ENCODE measurements at regions not wholly inside any gene's neighbourhood (a gene's known extent, or its start where the extent isn't known, plus 50 kb on each side); places are given as distances from the start of the nearest gene placed in this dataset.

DNA sequence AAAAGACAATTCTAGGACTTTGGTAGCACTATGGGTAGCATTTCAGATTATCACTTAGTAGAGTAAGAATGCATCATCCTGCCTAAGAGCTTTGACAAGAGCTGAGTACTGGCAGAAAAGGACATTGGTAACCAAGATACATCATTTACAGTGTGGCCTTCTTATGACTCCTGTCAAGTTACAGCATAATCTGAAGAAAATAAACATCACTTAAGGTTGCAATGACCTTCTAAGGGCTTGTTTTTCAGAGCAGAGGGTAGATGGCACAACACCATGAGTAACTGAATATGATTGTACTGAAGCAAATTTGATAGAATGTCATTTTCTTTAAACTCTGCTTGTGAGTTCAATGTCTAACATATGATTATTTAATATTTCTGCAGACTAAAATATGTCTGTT is 822.6 kb downstream of the TBC1D32 start:
- no peaks in the 10 kb centered on the region for H3K4me1 ChIP-seq
- H3K4me3 ChIP-seq = no peak overlapping the region
- no peaks in the 10 kb centered on the region for H3K36me3 ChIP-seq
- no peak overlapping the region for H3K27ac ChIP-seq
- H3K9me3 ChIP-seq = no peaks in the 10 kb centered on the region
- TF ChIP-seq, protein P1, sequence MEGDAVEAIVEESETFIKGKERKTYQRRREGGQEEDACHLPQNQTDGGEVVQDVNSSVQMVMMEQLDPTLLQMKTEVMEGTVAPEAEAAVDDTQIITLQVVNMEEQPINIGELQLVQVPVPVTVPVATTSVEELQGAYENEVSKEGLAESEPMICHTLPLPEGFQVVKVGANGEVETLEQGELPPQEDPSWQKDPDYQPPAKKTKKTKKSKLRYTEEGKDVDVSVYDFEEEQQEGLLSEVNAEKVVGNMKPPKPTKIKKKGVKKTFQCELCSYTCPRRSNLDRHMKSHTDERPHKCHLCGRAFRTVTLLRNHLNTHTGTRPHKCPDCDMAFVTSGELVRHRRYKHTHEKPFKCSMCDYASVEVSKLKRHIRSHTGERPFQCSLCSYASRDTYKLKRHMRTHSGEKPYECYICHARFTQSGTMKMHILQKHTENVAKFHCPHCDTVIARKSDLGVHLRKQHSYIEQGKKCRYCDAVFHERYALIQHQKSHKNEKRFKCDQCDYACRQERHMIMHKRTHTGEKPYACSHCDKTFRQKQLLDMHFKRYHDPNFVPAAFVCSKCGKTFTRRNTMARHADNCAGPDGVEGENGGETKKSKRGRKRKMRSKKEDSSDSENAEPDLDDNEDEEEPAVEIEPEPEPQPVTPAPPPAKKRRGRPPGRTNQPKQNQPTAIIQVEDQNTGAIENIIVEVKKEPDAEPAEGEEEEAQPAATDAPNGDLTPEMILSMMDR (IDR thresholded peaks at IDR 0.05) = no peak
- H3K27me3 ChIP-seq = no peaks in the 10 kb centered on the region
- intact Hi-C loops (cut with DNase I; ENCODE audit: low total_unique reads) = no loop called here
- no peak for DNase-seq

DNA sequence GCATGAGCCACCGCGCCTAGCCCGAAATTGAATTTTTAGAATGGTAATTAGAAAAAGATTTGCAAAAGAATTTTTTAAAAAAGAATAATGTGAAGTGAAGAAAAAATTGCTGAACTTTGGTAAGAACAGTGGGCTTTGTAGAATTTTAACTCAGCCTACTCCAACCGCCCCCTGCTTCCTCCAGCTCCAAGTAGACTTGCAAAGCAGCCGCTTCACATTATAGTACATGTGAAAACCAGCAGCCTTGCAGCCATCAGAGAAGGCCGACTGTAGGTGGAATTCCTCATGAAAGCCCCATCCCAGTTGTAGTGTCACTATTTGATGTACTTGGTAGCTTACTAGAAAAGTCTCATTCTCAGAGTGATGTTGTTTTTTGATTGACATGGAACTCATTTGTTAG is 835.6 kb downstream of the TBC1D32 start:
- H3K27me3 ChIP-seq = no peaks in the 10 kb centered on the region
- H3K36me3 ChIP-seq = no peaks in the 10 kb centered on the region
- H3K9me3 ChIP-seq = no peaks in the 10 kb centered on the region
- H3K4me3 ChIP-seq = no peak overlapping the region
- H3K27ac ChIP-seq = no peak overlapping the region
- intact Hi-C loops (cut with DNase I; ENCODE audit: low total_unique reads) = no loop called here
- no peaks in the 10 kb centered on the region for H3K4me1 ChIP-seq
- DNase-seq = no peak
- TF ChIP-seq, protein P1 (IDR thresholded peaks at IDR 0.05) = no peak

DNA sequence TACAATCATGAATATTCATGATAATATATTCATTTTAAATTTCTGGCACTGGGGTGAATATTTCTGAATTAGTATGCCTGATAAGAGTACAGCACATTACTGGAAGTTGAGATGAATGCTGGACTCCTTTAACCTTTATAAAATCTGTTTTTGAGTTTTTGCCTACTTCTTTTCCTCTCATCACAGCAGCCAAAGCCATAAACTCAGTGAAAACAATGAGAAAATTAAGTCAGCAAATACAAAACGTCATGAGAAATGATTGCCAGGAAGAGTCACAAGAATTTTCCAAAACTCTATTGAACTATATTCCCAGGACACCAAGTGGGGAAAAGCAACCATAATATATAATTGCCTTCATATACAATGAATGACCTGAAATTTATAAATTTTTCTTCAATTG is 837.6 kb downstream of the TBC1D32 start:
- Histone ChIP-seq H3K27me3 (no peaks in the 10 kb centered on the region), H3K4me3 (no peak overlapping the region), H3K4me1 (no peaks in the 10 kb centered on the region), H3K9me3 (no peaks in the 10 kb centered on the region), H3K36me3 (no peaks in the 10 kb centered on the region), H3K27ac (no peak overlapping the region)
- no peak for DNase-seq
- TF ChIP-seq, protein P1 (IDR thresholded peaks at IDR 0.05) = no peak
- intact Hi-C loops (cut with DNase I; ENCODE audit: low total_unique reads) = no loop called here

DNA sequence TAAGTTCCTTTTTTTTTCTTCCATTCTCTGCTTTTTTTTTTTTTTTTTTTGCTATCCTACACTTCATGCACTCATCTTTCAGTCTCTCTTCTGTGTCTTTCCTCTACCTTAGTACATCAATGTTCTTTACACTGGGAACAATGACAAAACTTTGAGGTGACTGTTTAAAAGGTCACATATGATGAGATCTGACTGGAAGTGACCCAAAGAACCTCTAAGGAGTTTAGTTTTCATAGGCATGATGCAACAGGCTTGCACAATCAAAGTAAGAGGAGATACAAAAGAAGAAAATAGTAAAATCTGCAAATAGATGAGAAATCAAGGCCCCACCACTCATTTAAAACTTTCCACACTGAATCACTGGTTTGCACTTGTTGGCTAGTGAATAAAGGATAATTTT is 840.8 kb downstream of the TBC1D32 start:
- TF ChIP-seq, protein P1 (IDR thresholded peaks at IDR 0.05) = no peak
- no peaks in the 10 kb centered on the region for H3K4me1 ChIP-seq
- H3K27me3 ChIP-seq = no peaks in the 10 kb centered on the region
- no peaks in the 10 kb centered on the region for H3K9me3 ChIP-seq
- intact Hi-C loops (cut with DNase I; ENCODE audit: low total_unique reads) = no loop called here
- DNase-seq = no peak
- H3K36me3 ChIP-seq = no peaks in the 10 kb centered on the region
- no peak overlapping the region for H3K27ac ChIP-seq
- no peak overlapping the region for H3K4me3 ChIP-seq

DNA sequence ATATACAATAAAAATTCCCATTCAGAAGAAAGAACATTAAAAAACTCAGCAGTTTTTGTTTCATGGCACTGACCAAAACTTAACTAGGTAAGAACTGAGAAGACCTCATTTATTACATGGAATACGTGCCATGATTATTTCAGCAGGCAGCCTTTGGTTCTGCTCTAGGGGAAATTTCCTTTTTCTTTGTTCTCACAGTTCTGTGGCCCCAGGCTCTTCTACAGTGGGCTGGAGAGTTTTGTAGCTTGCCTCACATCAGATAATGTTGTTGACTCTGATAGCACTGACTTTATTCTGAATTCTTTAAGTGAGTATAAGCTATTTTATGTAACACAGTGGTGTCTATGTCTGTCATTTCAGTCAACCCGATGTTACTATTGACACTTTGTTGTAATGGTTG is 844.3 kb downstream of the TBC1D32 start:
- Histone ChIP-seq H3K36me3 (no peaks in the 10 kb centered on the region), H3K27me3 (no peaks in the 10 kb centered on the region), H3K9me3 (no peaks in the 10 kb centered on the region), H3K27ac (no peak overlapping the region), H3K4me3 (no peak overlapping the region), H3K4me1 (no peaks in the 10 kb centered on the region)
- TF ChIP-seq, protein P1 (IDR thresholded peaks at IDR 0.05) = no peak
- intact Hi-C loops (cut with DNase I; ENCODE audit: low total_unique reads) = no loop called here
- DNase-seq = no peak

DNA sequence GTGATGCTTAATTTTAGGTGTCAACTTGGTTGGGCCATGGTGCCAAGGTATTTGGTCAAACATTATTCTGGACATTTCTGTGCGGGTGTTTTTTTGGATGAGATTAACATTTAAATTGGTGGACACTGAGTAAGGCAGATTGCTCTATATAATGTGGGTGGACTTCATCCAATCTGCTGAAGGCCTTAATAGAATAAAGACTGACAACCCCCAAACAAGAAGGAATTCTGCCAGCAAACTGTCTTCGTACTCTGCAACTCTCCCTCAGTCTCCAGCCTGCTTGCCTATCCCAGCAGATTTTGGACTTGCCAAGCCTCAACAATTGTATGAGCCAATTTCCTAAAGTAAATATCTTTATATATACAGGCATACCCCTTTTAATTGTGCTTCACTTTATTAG is 850.1 kb downstream of the TBC1D32 start:
- intact Hi-C loops (cut with DNase I; ENCODE audit: low total_unique reads) = no loop called here

More for the DNA sequence above, 850.1 kb downstream of the TBC1D32 start:
- TF ChIP-seq, protein P1 (IDR thresholded peaks at IDR 0.05) = no peak
- Histone ChIP-seq H3K4me3 (no peak overlapping the region), H3K27me3 (no peaks in the 10 kb centered on the region), H3K27ac (no peak overlapping the region), H3K9me3 (peaks cover 0 to 1% (median 0%) of the 10 kb centered on the region in 3 donors), H3K36me3 (no peaks in the 10 kb centered on the region), H3K4me1 (no peaks in the 10 kb centered on the region)
- DNase-seq = no peak

Measured in tibial artery (tissue), 4 donors.